Activated CD4-positive, alpha-beta T cell treated with anti-CD3 and anti-CD28 coated beads, Interleukin-2, amount 10 ng/mL, durations not matched to agents 7 days and 5 days (primary cell): ENCODE measurements at regions not wholly inside any gene's neighbourhood (a gene's known extent, or its start where the extent isn't known, plus 50 kb on each side); places are given as distances from the start of the nearest gene placed in this dataset.

Experiments used
- CTCF ChIA-PET: fragments of 350-600 bp; sonication (Branson Sonifier 250); formaldehyde crosslinking; loops from one replicate; lab custom pipeline; 2021; ENCODE audit warnings: antibody characterized with exemption; lab: Charles Lee
- POLR2A ChIA-PET: fragments of 350-600 bp; sonication (Branson Sonifier 250); formaldehyde crosslinking; loops from one replicate; lab custom pipeline; 2021; ENCODE audit warnings: antibody characterized with exemption; lab: Charles Lee
- DNase-seq: peaks from one replicate; pipeline ENCODE4 v3.0.0-alpha.2; 2020
- H3K27ac Mint-ChIP-seq: one replicate; pipeline ENCODE4 v1.8.0; 2021; ENCODE audit warnings: mild to moderate bottlenecking, moderate library complexity, mixed read lengths
- H3K27me3 Mint-ChIP-seq: one replicate; pipeline ENCODE4 v1.8.0; 2021; ENCODE audit warnings: mixed read lengths
- H3K36me3 Mint-ChIP-seq: one replicate; pipeline ENCODE4 v1.8.0; 2021; ENCODE audit warnings: low read depth, mixed read lengths
- H3K4me1 Mint-ChIP-seq: one replicate; pipeline ENCODE4 v1.8.0; 2021; ENCODE audit warnings: mixed read lengths
- H3K4me3 Mint-ChIP-seq: one replicate; pipeline ENCODE4 v1.8.0; 2021; ENCODE audit warnings: mild to moderate bottlenecking, moderate library complexity, mixed read lengths
- H3K9me3 Mint-ChIP-seq: one replicate; pipeline ENCODE4 v1.8.0; 2021; ENCODE audit warnings: mixed read lengths

DNA sequence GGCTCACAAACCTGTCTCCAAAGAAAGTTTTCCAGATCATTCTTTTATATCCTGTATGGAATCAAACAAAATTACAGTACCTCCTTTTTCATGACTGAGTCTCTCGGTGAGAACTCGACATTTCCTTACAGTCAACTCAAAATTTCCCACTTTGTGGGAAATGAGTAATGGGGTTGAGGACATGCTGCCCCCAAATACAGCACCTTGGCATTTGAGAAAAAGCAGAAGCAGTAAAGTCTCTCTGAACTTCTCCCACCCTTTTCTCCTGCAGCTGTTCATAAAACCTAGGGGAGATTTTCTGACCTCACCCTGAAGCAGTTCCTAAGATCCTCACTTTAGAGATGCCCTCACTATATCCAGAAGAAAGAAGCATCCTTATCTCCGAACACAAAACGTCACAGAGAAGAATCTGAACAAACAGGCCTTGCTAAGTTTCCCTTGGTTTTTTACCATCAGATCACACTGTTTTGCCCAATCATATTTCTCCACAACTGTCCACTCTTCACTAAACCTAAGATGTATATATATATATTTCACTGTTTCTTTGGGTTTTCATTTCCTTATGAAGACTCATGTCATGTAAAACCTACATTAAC, 96.1 kb upstream of the APC start:
- POLR2A ChIA-PET: no interaction called here
- no peak overlapping the region for H3K27ac Mint-ChIP-seq
- no peak for DNase-seq

DNA sequence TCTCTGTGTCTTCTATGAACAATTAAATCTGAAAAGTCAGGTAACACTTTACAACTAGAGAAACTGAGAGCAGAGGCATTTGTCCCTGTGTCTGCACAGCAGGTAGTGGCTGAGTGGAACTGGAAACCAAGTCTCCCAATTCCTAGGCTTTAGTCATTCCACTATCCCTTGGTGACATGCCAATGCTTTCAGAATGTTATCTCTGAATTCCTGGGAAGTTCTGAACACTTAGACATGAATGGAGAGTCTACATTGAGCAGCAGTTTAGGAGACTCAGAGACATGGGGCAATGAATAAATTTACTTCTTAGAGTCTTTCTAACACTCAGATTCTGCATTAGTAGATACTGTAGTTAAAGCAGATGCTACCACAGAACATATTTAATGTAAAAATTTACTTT, 94.8 kb upstream of the APC start:
- CTCF ChIA-PET: interaction anchor here (0.6 kb wide), 1 partner anchor 24 kb away, joined by 4 read pairs; no protein-coding TSS in a partner anchor
- POLR2A ChIA-PET: no interaction called here
- peaks cover 4% of the 10 kb centered on the region for H3K27me3 Mint-ChIP-seq
- no peaks in the 10 kb centered on the region for H3K36me3 Mint-ChIP-seq
- DNase-seq: no peak
- no peak overlapping the region for H3K4me3 Mint-ChIP-seq
- no peaks in the 10 kb centered on the region for H3K9me3 Mint-ChIP-seq
- H3K27ac Mint-ChIP-seq: no peak overlapping the region
- H3K4me1 Mint-ChIP-seq: no peaks in the 10 kb centered on the region

More for the DNA sequence above, 96.1 kb upstream of the APC start:
- Mint-ChIP-seq H3K36me3 (no peaks in the 10 kb centered on the region), H3K4me3 (no peak overlapping the region), H3K27me3 (peaks cover 4% of the 10 kb centered on the region), H3K9me3 (no peaks in the 10 kb centered on the region), H3K4me1 (no peaks in the 10 kb centered on the region)
- CTCF ChIA-PET: no interaction called here

- ChIA-PET POLR2A (no interaction called here), CTCF (interaction anchor here (0.6 kb wide), 1 partner anchor 24 kb away, joined by 4 read pairs; no protein-coding TSS in a partner anchor)
- no peak for DNase-seq
- no peak overlapping the region for H3K4me3 Mint-ChIP-seq
- H3K27me3 Mint-ChIP-seq: peaks cover under 1% of the 10 kb centered on the region
- H3K36me3 Mint-ChIP-seq: no peaks in the 10 kb centered on the region
- H3K4me1 Mint-ChIP-seq: no peaks in the 10 kb centered on the region
- no peaks in the 10 kb centered on the region for H3K9me3 Mint-ChIP-seq
- no peak overlapping the region for H3K27ac Mint-ChIP-seq
Measured at GRCh38 chr5:112643339-112643971, 94.2 kb upstream of the APC start.

- Mint-ChIP-seq H3K27ac (no peak overlapping the region), H3K9me3 (no peaks in the 10 kb centered on the region), H3K4me3 (no peak overlapping the region), H3K4me1 (no peaks in the 10 kb centered on the region), H3K36me3 (no peaks in the 10 kb centered on the region), H3K27me3 (peaks cover 3% of the 10 kb centered on the region)
- POLR2A ChIA-PET: no interaction called here
- DNase-seq: no peak
- CTCF ChIA-PET: no interaction called here
Measured at GRCh38 chr5:112646139-112646936, 91.3 kb upstream of the APC start.

- Mint-ChIP-seq H3K4me1 (no peaks in the 10 kb centered on the region), H3K36me3 (no peaks in the 10 kb centered on the region), H3K27ac (no peak overlapping the region), H3K4me3 (no peak overlapping the region), H3K9me3 (no peaks in the 10 kb centered on the region), H3K27me3 (peaks cover 3% of the 10 kb centered on the region)
- ChIA-PET POLR2A (no interaction called here), CTCF (no interaction called here)
- DNase-seq: no peak
Measured at GRCh38 chr5:112647428-112647827, 90.3 kb upstream of the APC start.

- Mint-ChIP-seq H3K36me3 (no peaks in the 10 kb centered on the region), H3K4me3 (no peak overlapping the region), H3K27me3 (peaks cover 3% of the 10 kb centered on the region), H3K4me1 (no peaks in the 10 kb centered on the region), H3K27ac (no peak overlapping the region), H3K9me3 (no peaks in the 10 kb centered on the region)
- CTCF ChIA-PET: no interaction called here
- POLR2A ChIA-PET: no interaction called here
- no peak for DNase-seq
Measured at GRCh38 chr5:112648264-112648663, 89.4 kb upstream of the APC start.

GRCh38 chr5:112649882-112650281, 87.8 kb upstream of the APC start:
- Mint-ChIP-seq H3K36me3 (no peaks in the 10 kb centered on the region), H3K4me1 (no peaks in the 10 kb centered on the region), H3K4me3 (no peak overlapping the region), H3K9me3 (no peaks in the 10 kb centered on the region), H3K27ac (no peak overlapping the region), H3K27me3 (peaks cover 3% of the 10 kb centered on the region)
- POLR2A ChIA-PET: no interaction called here
- CTCF ChIA-PET: no interaction called here
- DNase-seq: no peak

DNA sequence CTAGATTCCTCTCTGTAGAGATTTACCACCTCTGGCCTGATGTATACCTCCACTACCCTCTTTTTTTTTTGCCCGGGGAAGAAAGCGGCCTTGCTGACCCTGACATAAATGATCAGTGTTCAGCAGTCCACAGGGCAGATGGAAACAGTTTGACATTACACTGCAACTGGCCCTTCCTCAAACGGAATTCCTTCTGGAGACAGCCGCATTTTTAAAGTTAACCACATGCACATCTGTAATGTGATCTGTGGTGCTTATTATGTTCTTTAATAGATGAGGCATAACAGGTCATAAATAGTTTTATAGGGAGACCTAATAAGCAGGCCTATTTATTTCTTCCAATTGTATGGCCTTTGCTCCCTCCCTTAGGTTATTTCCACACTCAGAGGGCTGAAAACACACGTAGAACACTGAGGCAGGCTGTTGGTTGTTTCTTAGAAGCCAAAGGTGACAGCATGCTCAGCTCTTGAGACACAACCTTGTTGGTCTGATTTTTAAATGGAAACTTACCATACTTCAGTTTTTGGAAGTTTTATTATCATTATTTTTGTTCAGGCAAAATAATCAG, 84.0 kb upstream of the APC start:
- Mint-ChIP-seq H3K4me1 (no peaks in the 10 kb centered on the region), H3K9me3 (no peaks in the 10 kb centered on the region)
- POLR2A ChIA-PET: no interaction called here

GRCh38 chr5:112655513-112655912, 82.2 kb upstream of the APC start:
- Mint-ChIP-seq H3K36me3 (no peaks in the 10 kb centered on the region), H3K4me3 (no peak overlapping the region), H3K4me1 (no peaks in the 10 kb centered on the region), H3K9me3 (no peaks in the 10 kb centered on the region), H3K27ac (no peak overlapping the region), H3K27me3 (peaks cover 5% of the 10 kb centered on the region)
- CTCF ChIA-PET: interaction anchor here (0.6 kb wide), 1 partner anchor 386 kb away, joined by 3 read pairs; no protein-coding TSS in a partner anchor
- no peak for DNase-seq
- POLR2A ChIA-PET: interaction anchor here (0.7 kb wide), 1 partner anchor 37 kb away, joined by 3 read pairs; no protein-coding TSS in a partner anchor

More for the DNA sequence above, 84.0 kb upstream of the APC start:
- no peak for DNase-seq
- no peak overlapping the region for H3K4me3 Mint-ChIP-seq
- H3K27me3 Mint-ChIP-seq: peaks cover 6% of the 10 kb centered on the region
- no peaks in the 10 kb centered on the region for H3K36me3 Mint-ChIP-seq
- H3K27ac Mint-ChIP-seq: no peak overlapping the region
- CTCF ChIA-PET: interaction anchor here (1.0 kb wide), 1 partner anchor 85 kb away, joined by 3 read pairs; no protein-coding TSS in a partner anchor

GRCh38 chr5:112656451-112656850, 81.2 kb upstream of the APC start:
- POLR2A ChIA-PET: no interaction called here
- no peak for DNase-seq
- CTCF ChIA-PET: interaction anchor here (0.6 kb wide), 1 partner anchor 84 kb away, joined by 3 read pairs; no protein-coding TSS in a partner anchor
- H3K9me3 Mint-ChIP-seq: peaks cover 5% of the 10 kb centered on the region
- H3K4me1 Mint-ChIP-seq: no peaks in the 10 kb centered on the region
- H3K27ac Mint-ChIP-seq: no peak overlapping the region
- no peaks in the 10 kb centered on the region for H3K36me3 Mint-ChIP-seq
- no peak overlapping the region for H3K4me3 Mint-ChIP-seq
- peaks cover 14% of the 10 kb centered on the region for H3K27me3 Mint-ChIP-seq

GRCh38 chr5:112657804-112658203, 79.9 kb upstream of the APC start:
- Mint-ChIP-seq H3K27me3 (peaks cover 21% of the 10 kb centered on the region), H3K36me3 (no peaks in the 10 kb centered on the region), H3K9me3 (peaks cover 5% of the 10 kb centered on the region), H3K27ac (no peak overlapping the region), H3K4me3 (no peak overlapping the region), H3K4me1 (no peaks in the 10 kb centered on the region)
- no peak for DNase-seq
- ChIA-PET POLR2A (no interaction called here), CTCF (no interaction called here)

DNA sequence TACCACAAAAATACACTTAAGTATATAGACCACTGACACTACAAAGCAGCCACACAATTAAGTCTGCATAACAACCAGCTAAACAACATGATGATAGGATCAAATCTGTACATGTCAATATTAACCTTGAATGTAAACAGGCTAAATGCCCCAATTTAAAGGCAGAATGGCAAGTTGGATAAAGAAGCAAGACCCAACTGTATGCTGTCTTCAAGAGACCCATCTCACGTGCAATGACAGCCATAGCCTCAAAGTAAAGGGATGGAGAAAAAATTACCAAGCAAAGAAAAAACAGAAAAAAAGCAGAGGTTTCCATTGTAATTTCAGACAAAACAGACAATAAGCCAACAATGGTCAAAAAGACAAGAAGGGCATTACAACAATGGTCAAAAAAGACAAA, 77.3 kb upstream of the APC start:
- ChIA-PET POLR2A (no interaction called here), CTCF (interaction anchor here (1.0 kb wide), 1 partner anchor 16 kb away, joined by 3 read pairs; no protein-coding TSS in a partner anchor)
- DNase-seq: no peak
- H3K36me3 Mint-ChIP-seq: no peaks in the 10 kb centered on the region
- H3K4me3 Mint-ChIP-seq: no peak overlapping the region
- peaks cover 5% of the 10 kb centered on the region for H3K9me3 Mint-ChIP-seq
- no peaks in the 10 kb centered on the region for H3K4me1 Mint-ChIP-seq
- peaks cover 24% of the 10 kb centered on the region for H3K27me3 Mint-ChIP-seq
- H3K27ac Mint-ChIP-seq: no peak overlapping the region

GRCh38 chr5:112663146-112663545, 74.5 kb upstream of the APC start:
- Mint-ChIP-seq H3K9me3 (peaks cover 5% of the 10 kb centered on the region), H3K4me1 (no peaks in the 10 kb centered on the region), H3K36me3 (no peaks in the 10 kb centered on the region), H3K27me3 (peaks cover 23% of the 10 kb centered on the region), H3K4me3 (no peak overlapping the region), H3K27ac (no peak overlapping the region)
- CTCF ChIA-PET: no interaction called here
- DNase-seq: no peak
- POLR2A ChIA-PET: no interaction called here
